GM23338 (cell line): ENCODE measurements at regions not wholly inside any gene's neighbourhood (a gene's known extent, or its start where the extent isn't known, plus 50 kb on each side); places are given as distances from the start of the nearest gene placed in this dataset.
"Not testable (repeated sequence)": the region's sequence is repeated elsewhere in the genome, so short reads cannot be mapped to it uniquely, and the experiment has no call there.

ENCODE experiments used
- ATAC-seq: fragments of 200-7000 bp; cut with Tn5 transposase; 3 replicates; pipeline ENCODE4 v1.9.1; 2020
- DNase-seq: peaks from one replicate; pipeline ENCODE4 v3.0.0-alpha.2; 2015; ENCODE audit warnings: low spot score
- H2AFZ ChIP-seq: fragments of 200-600 bp; sonication (generic); 2 replicates; pipeline ENCODE4 v1.8.0; 2016; ENCODE audit warnings: antibody characterized with exemption, mild to moderate bottlenecking, moderate library complexity
- H3F3A ChIP-seq: fragments of 200-600 bp; sonication (generic); replicated peaks from 2 replicates; pipeline ENCODE4 v1.8.0; 2017; ENCODE audit warnings: antibody characterized with exemption, mixed run types, low read depth
- H3K27ac ChIP-seq: fragments of 200-600 bp; sonication (generic); 2 replicates; pipeline ENCODE4 v1.6.1; 2016; ENCODE audit warnings: low read depth
- H3K27me3 ChIP-seq: fragments of 200-600 bp; sonication (generic); 2 replicates; pipeline ENCODE4 v1.8.0; 2016; ENCODE audit warnings: mild to moderate bottlenecking, mixed run types, moderate library complexity; ENCODE audit not compliant: insufficient read depth
- H3K36me3 ChIP-seq: fragments of 200-600 bp; sonication (generic); 2 replicates; pipeline ENCODE4 v1.8.0; 2016; ENCODE audit warnings: mild to moderate bottlenecking; ENCODE audit not compliant: insufficient read depth
- H3K4me1 ChIP-seq: fragments of 200-600 bp; sonication (generic); 2 replicates; pipeline ENCODE4 v1.8.0; 2016; ENCODE audit warnings: mild to moderate bottlenecking, moderate library complexity; ENCODE audit not compliant: insufficient read depth
- H3K4me2 ChIP-seq: fragments of 200-600 bp; sonication (generic); 2 replicates; pipeline ENCODE4 v1.7.1; 2017; ENCODE audit warnings: mixed run types
- H3K4me3 ChIP-seq: fragments of 200-600 bp; sonication (generic); 2 replicates; pipeline ENCODE4 v1.6.1; 2016; ENCODE audit warnings: mixed run types
- H3K79me2 ChIP-seq: fragments of 200-600 bp; sonication (generic); replicated peaks from 2 replicates; pipeline ENCODE4 v1.8.0; 2017; ENCODE audit warnings: mild to moderate bottlenecking; ENCODE audit not compliant: insufficient read depth
- H3K9me2 ChIP-seq: fragments of 200-600 bp; sonication (generic); 2 replicates; pipeline ENCODE4 v1.8.0; 2017; ENCODE audit not compliant: insufficient read depth
- H4K20me1 ChIP-seq: fragments of 200-600 bp; sonication (generic); replicated peaks from 2 replicates; pipeline ENCODE4 v1.8.0; 2017; ENCODE audit warnings: mild to moderate bottlenecking; ENCODE audit not compliant: insufficient read depth
- H3K27ac Mint-ChIP-seq: 2 replicates; pipeline ENCODE4 v1.8.0; 2020; ENCODE audit warnings: inconsistent platforms, mild to moderate bottlenecking, moderate library complexity, mixed read lengths
- H3K27me3 Mint-ChIP-seq: 3 replicates; pipeline ENCODE4 v1.8.0; 2022; ENCODE audit warnings: low read depth, mild to moderate bottlenecking, moderate library complexity, mixed read lengths, inconsistent platforms; ENCODE audit not compliant: insufficient read depth, poor library complexity
- H3K36me3 Mint-ChIP-seq: 3 replicates; pipeline ENCODE4 v1.8.0; 2021; ENCODE audit warnings: low read depth, mild to moderate bottlenecking, inconsistent platforms, moderate library complexity, mixed read lengths
- H3K4me1 Mint-ChIP-seq: 3 replicates; pipeline ENCODE4 v1.8.0; 2020; ENCODE audit warnings: mild to moderate bottlenecking, inconsistent platforms, mixed read lengths
- H3K4me3 Mint-ChIP-seq: 3 replicates; pipeline ENCODE4 v1.8.0; 2021; ENCODE audit warnings: moderate library complexity, mild to moderate bottlenecking, inconsistent platforms, mixed read lengths
- H3K9me3 Mint-ChIP-seq: 3 replicates; pipeline ENCODE4 v1.8.0; 2020; ENCODE audit warnings: moderate library complexity, mild to moderate bottlenecking, inconsistent platforms, mixed read lengths
- CREB1 ChIP-seq: fragments of 250-450 bp; sonication (Bioruptor Pico); IDR thresholded peaks from 2 replicates; pipeline ENCODE4 v1.5.0; 2020; ENCODE audit warnings: low read depth, mild to moderate bottlenecking, moderate library complexity
- ETS1 ChIP-seq: IDR thresholded peaks from 2 replicates; pipeline ENCODE4 v1.6.1; 2016; ENCODE audit warnings: antibody characterized with exemption
- EZH2 ChIP-seq: fragments of 200-600 bp; sonication (generic); IDR thresholded peaks from one replicate; pipeline ENCODE4 v1.8.0; 2017; ENCODE audit warnings: antibody characterized with exemption, mild to moderate bottlenecking, low read depth; ENCODE audit not compliant: unreplicated experiment
- JUNB ChIP-seq: IDR thresholded peaks from one replicate; pipeline ENCODE4 v1.6.1; 2016; ENCODE audit warnings: antibody characterized with exemption; ENCODE audit not compliant: unreplicated experiment
- POLR2AphosphoS5 ChIP-seq: IDR thresholded peaks from 2 replicates; pipeline ENCODE4 v1.6.1; 2016; ENCODE audit warnings: antibody characterized with exemption, low read depth
- REST ChIP-seq: IDR thresholded peaks from one replicate; pipeline ENCODE4 v1.6.1; 2018; ENCODE audit warnings: antibody characterized with exemption; ENCODE audit not compliant: unreplicated experiment
- STAT1 ChIP-seq: IDR thresholded peaks from one replicate; pipeline ENCODE4 v1.6.1; 2016; ENCODE audit warnings: antibody characterized with exemption; ENCODE audit not compliant: unreplicated experiment
- ZNF331 ChIP-seq: fragments of 250-450 bp; sonication (Bioruptor Pico); IDR thresholded peaks from 2 replicates; pipeline ENCODE4 v1.5.0; 2020; ENCODE audit warnings: low read depth, mild to moderate bottlenecking, moderate library complexity

- peak; percentile 15; the same call in 1 of the 2 replicates for TF ChIP-seq CREB1 (CRISPR knock-in tag)
- no peak for TF ChIP-seq POLR2AphosphoS5
- 0 out of 2 replicates have a peak, but pooled peaks have one; percentile 48 for TF ChIP-seq ETS1
- no peak for TF ChIP-seq REST
- TF ChIP-seq JUNB: no peak
- no peak for TF ChIP-seq EZH2
- TF ChIP-seq ZNF331: no peak
- TF ChIP-seq STAT1: no peak
Observed at GRCh38 chr11:122559734-122560382, 95.7 kb upstream of the UBASH3B start (continued).

GRCh38 chr11:122559218-122559617 lies 96.3 kb upstream of the UBASH3B start:
- H3K9me2 ChIP-seq, H3K4me1 ChIP-seq, H3K9me3 Mint-ChIP-seq, H3K27me3 Mint-ChIP-seq, DNase-seq, H3K4me1 Mint-ChIP-seq, H3K27ac Mint-ChIP-seq, H3K27me3 ChIP-seq, H3K27ac ChIP-seq, H3K79me2 ChIP-seq, H3K36me3 ChIP-seq, ATAC-seq, H3F3A ChIP-seq, H4K20me1 ChIP-seq, H3K36me3 Mint-ChIP-seq, H2AFZ ChIP-seq: not testable (repeated sequence)
- peak overlapping the region; percentile 69 for H3K4me2 ChIP-seq
- peak overlapping the region; percentile 58 for H3K4me3 ChIP-seq
- peak overlapping the region; percentile 75 for H3K4me3 Mint-ChIP-seq

GRCh38 chr11:122557163-122557562 lies 98.4 kb upstream of the UBASH3B start:
- H3K27ac ChIP-seq, H3K36me3 ChIP-seq, H3K4me1 ChIP-seq, H3K9me3 Mint-ChIP-seq, H3K9me2 ChIP-seq, H4K20me1 ChIP-seq, H3K27me3 ChIP-seq, H3K36me3 Mint-ChIP-seq, H3K79me2 ChIP-seq, H3F3A ChIP-seq, H3K4me1 Mint-ChIP-seq, H3K27me3 Mint-ChIP-seq, H3K27ac Mint-ChIP-seq, ATAC-seq: not testable (repeated sequence)
- peak; percentile 19 for DNase-seq
- peak overlapping the region; percentile 58 for H3K4me3 Mint-ChIP-seq
- Histone ChIP-seq H3K4me3 (peak overlapping the region; percentile 57), H3K4me2 (peak overlapping the region; percentile 76), H2AFZ (peak overlapping the region; percentile 99)
